Esophagus muscularis mucosa (tissue), 4 donors: ENCODE measurements at regions not wholly inside any gene's neighbourhood (a gene's known extent, or its start where the extent isn't known, plus 50 kb on each side); places are given as distances from the start of the nearest gene placed in this dataset.
"Not testable (repeated sequence)": the region's sequence is repeated elsewhere in the genome, so short reads cannot be mapped to it uniquely, and the experiment has no call there.

Experiments used
- DNase-seq: peaks from one replicate; pipeline ENCODE4 v3.0.0-alpha.2; 2017; ENCODE audit errors: extremely low spot score
- H3K27ac ChIP-seq, 4 donors: fragments of 200-600 bp; sonication (generic); replicated peaks in 1 of 4; 1 replicate in 3 of 4; 2 replicates in 1 of 4; pipeline ENCODE4 v1.5.1; 2016 to 2019; ENCODE audit warnings: mild to moderate bottlenecking in 1 of 4
- H3K27me3 ChIP-seq, 4 donors: fragments of 200-600 bp; sonication (generic); one replicate each; pipeline versions ENCODE4 v1.5.1 to v1.6.0; 2016 to 2019
- H3K36me3 ChIP-seq, 4 donors: fragments of 200-600 bp; sonication (generic); one replicate each; pipeline ENCODE4 v1.5.1; 2016 to 2019
- H3K4me1 ChIP-seq, 4 donors: fragments of 200-600 bp; sonication (generic); one replicate each; pipeline ENCODE4 v1.5.1; 2016 to 2019
- H3K4me3 ChIP-seq, 4 donors: fragments of 200-600 bp; sonication (generic); 1 replicate in 2 of 4; 2 replicates in 2 of 4; pipeline ENCODE4 v1.5.1; 2016 to 2019; ENCODE audit warnings: mild to moderate bottlenecking in 4 of 4, moderate library complexity in 1 of 4
- H3K9me3 ChIP-seq, 4 donors: fragments of 200-600 bp; sonication (generic); 1 replicate in 3 of 4; 2 replicates in 1 of 4; pipeline ENCODE4 v1.5.1; 2016 to 2019
- EP300 ChIP-seq: sonication (generic); formaldehyde crosslinking; IDR thresholded peaks from one replicate; pipeline ENCODE4 v1.6.1; 2017; ENCODE audit warnings: antibody characterized with exemption
- POLR2A ChIP-seq: fragments of 450-650 bp; IDR thresholded peaks from one replicate; pipeline ENCODE4 v1.6.1; 2017; ENCODE audit warnings: antibody characterized with exemption, moderate library complexity, mild to moderate bottlenecking, low read depth
- POLR2AphosphoS5 ChIP-seq, 2 donors: sonication (generic); formaldehyde crosslinking; IDR thresholded peaks; one replicate each; pipeline ENCODE4 v1.6.1; 2017; ENCODE audit warnings: antibody characterized with exemption in 2 of 2
- WGBS: methylation state at CpG from one replicate; pipeline ENCODE4 v1.1.5; 2018; 5-methylcytosine and 5-hydroxymethylcytosine counted together
- intact Hi-C: fragments of 100-400 bp; cut with DNase I; formaldehyde crosslinking; loops from one replicate; pipeline ENCODE4 v1.15.1; 2023
- TF ChIP-seq, protein P1 (sequence below), 3 experiments: fragments of 200-600 bp in 2 of 3; fragments of 450-650 bp in 1 of 3; sonication (generic) in 2 of 3; IDR thresholded peaks; one replicate each; pipeline ENCODE4 v1.5.1; 2017 to 2019; ENCODE audit warnings: antibody characterized with exemption in 3 of 3, mild to moderate bottlenecking in 2 of 3, moderate library complexity in 1 of 3

DNA sequence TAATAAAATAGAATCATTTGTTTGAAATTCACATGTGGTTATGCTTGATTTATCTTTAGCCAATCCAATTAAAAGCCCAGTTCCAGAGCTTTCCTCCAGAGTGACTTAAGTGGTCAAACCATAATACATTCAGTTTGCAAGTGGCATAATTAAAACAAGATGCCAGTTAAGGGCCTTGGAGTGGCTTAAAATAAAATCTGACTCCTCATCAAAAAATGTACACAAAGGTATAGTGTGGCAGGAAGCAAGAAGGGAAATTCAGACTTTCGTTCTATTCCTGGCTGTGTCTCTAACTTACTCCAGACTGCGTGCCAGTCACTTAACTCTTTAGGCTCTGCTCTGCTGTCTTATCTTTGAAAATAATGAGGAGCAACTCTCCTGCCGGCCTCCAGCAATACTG is 215.9 kb upstream of the PRNP start:
- Histone ChIP-seq H3K4me1 (peaks cover 0 to 20% (median 11%) of the 10 kb centered on the region in 4 donors), H3K4me3 (no peak overlapping the region), H3K27me3 (no peaks in the 10 kb centered on the region), H3K36me3 (no peaks in the 10 kb centered on the region), H3K27ac (no peak overlapping the region), H3K9me3 (no peaks in the 10 kb centered on the region)
- TF ChIP-seq POLR2A (no peak), EP300 (no peak), POLR2AphosphoS5 (IDR thresholded peaks at IDR 0.05) (no peak)
- TF ChIP-seq, protein P1, sequence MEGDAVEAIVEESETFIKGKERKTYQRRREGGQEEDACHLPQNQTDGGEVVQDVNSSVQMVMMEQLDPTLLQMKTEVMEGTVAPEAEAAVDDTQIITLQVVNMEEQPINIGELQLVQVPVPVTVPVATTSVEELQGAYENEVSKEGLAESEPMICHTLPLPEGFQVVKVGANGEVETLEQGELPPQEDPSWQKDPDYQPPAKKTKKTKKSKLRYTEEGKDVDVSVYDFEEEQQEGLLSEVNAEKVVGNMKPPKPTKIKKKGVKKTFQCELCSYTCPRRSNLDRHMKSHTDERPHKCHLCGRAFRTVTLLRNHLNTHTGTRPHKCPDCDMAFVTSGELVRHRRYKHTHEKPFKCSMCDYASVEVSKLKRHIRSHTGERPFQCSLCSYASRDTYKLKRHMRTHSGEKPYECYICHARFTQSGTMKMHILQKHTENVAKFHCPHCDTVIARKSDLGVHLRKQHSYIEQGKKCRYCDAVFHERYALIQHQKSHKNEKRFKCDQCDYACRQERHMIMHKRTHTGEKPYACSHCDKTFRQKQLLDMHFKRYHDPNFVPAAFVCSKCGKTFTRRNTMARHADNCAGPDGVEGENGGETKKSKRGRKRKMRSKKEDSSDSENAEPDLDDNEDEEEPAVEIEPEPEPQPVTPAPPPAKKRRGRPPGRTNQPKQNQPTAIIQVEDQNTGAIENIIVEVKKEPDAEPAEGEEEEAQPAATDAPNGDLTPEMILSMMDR (IDR thresholded peaks at IDR 0.05): no peak
- intact Hi-C loops: no loop called here
- no peak for DNase-seq
- 25% methylated on average over 3 of the region's 3 CpGs for WGBS

DNA sequence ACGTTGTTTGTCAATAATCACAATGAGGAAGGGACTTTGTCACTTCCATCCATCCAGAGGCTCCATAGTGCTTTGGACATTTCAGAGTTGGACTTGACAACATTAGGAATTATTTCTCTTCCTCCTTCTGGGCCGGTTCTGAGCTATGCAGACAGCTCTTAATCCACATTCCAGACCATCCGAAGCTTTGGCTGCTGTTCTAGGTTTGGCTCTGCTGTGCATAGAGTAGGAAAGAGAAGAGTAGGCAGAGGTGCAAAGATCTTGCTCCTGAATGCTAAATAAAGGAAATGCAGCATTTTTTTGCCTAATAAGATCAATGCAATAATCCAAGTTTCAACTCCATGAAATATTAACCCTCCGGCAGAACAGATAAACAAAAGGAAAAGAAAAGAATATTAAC is 216.3 kb upstream of the PRNP start:
- TF ChIP-seq POLR2AphosphoS5 (IDR thresholded peaks at IDR 0.05) (no peak), EP300 (no peak), POLR2A (no peak)
- TF ChIP-seq, protein P1 (IDR thresholded peaks at IDR 0.05): no peak
- Histone ChIP-seq H3K27ac (no peak overlapping the region), H3K36me3 (no peaks in the 10 kb centered on the region), H3K9me3 (no peaks in the 10 kb centered on the region), H3K4me3 (no peak overlapping the region), H3K27me3 (no peaks in the 10 kb centered on the region), H3K4me1 (peaks cover 0 to 20% (median 11%) of the 10 kb centered on the region in 4 donors)
- 36% methylated on average over 4 of the region's 4 CpGs for WGBS
- intact Hi-C loops: no loop called here
- no peak for DNase-seq

DNA sequence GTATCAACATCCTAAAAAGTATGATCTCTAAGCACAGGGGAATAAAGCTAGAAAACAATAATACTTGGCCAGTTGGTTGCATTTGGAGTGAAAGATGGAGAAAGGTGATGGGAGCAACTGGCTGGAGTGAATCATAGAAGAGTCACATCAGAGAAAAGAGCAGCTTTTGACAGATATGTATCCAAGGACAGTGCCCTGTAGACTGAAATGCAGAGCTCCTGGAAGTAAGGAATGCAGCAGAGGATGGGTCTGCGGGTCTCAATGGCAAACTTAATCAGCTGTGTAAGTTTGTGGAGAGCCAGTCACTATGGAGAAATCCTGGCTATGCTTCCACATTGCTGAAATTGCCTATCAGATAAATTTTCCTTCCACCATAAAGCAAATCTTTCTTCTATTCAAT is 218.1 kb upstream of the PRNP start:
- intact Hi-C loops: no loop called here
- no peaks in the 10 kb centered on the region for H3K27me3 ChIP-seq
- no peaks in the 10 kb centered on the region for H3K9me3 ChIP-seq
- H3K4me1 ChIP-seq: peaks cover 0 to 20% (median 11%) of the 10 kb centered on the region in 4 donors
- H3K36me3 ChIP-seq: no peaks in the 10 kb centered on the region
- TF ChIP-seq POLR2A: no peak
- TF ChIP-seq, protein P1 (IDR thresholded peaks at IDR 0.05): no peak
- TF ChIP-seq EP300: no peak
- no peak for TF ChIP-seq POLR2AphosphoS5 (IDR thresholded peaks at IDR 0.05)
- H3K4me3 ChIP-seq: no peak overlapping the region
- no peak overlapping the region for H3K27ac ChIP-seq
- DNase-seq: no peak
- WGBS: 79% methylated on average over 1 of the region's 1 CpG

DNA sequence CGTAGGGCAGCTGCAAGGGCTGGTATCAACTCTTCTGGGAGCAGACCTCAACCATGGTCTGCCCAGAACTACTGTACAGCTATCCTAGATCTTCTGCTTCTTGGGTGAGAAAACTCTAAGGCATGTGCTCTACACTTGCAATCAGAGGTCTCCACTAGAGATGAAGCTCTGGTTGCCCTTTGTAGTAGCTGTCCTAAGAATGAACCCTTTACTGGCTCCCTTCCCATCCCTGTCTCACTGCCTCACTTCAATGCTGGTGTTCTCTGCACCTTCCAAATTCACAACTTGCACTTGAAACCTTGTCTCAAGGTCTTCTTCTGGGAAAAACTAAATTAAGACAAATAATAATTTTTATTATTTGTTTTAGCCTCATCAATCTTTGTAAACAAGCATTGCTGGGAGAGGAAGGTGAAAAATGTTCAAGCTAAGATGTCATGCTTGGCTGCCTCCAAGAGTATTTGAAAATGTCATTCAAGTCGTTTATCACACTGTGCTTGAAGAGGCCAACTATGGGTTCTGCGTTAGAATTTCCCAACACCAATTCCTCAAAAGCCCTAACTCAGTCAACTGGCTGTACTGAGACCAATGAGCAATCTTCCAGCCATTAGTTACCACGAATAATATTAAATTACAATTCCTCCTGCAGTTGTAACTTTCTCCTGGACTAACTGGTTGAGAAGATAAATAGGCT is 216.9 kb upstream of the ADRA1D start:
- Histone ChIP-seq H3K36me3 (no peaks in the 10 kb centered on the region), H3K27ac (no peak overlapping the region), H3K4me3 (no peak overlapping the region), H3K4me1 (peaks cover 0 to 19% (median 11%) of the 10 kb centered on the region in 4 donors), H3K27me3 (no peaks in the 10 kb centered on the region), H3K9me3 (no peaks in the 10 kb centered on the region)
- DNase-seq: no peak
- no peak for TF ChIP-seq POLR2AphosphoS5 (IDR thresholded peaks at IDR 0.05)
- no peak for TF ChIP-seq EP300
- TF ChIP-seq POLR2A: no peak
- TF ChIP-seq, protein P1 (IDR thresholded peaks at IDR 0.05): no peak
- intact Hi-C loops: no loop called here
- 58% methylated on average over 4 of the region's 4 CpGs for WGBS

DNA sequence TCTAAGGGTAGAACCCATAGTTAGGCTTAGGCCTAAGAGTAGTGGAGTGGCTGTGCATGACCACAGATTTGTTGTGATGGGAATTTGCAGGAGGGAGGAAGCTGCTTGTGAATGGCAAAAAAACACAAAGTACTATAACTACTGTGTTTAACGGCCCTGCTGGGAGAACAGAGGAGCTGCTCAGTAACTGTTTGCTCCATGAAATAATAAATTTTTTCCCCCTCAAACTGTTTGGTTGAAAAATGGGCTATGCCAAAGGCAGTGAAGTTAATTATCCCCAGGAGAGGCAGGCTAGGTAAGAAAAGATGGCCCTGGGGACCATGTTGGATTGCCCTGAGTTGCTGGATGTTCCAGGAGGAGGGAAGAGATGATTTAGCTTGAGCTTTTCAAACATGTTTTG is 216.1 kb upstream of the ADRA1D start:
- intact Hi-C loops: no loop called here
- no peak for DNase-seq
- no peaks in the 10 kb centered on the region for H3K9me3 ChIP-seq
- no peaks in the 10 kb centered on the region for H3K36me3 ChIP-seq
- no peaks in the 10 kb centered on the region for H3K27me3 ChIP-seq
- no peak overlapping the region for H3K27ac ChIP-seq
- TF ChIP-seq POLR2A (no peak), POLR2AphosphoS5 (IDR thresholded peaks at IDR 0.05) (no peak), EP300 (no peak)
- TF ChIP-seq, protein P1 (IDR thresholded peaks at IDR 0.05): no peak
- H3K4me1 ChIP-seq: peaks cover 0 to 11% (median 7%) of the 10 kb centered on the region in 4 donors
- WGBS: 67% methylated on average over 1 of the region's 1 CpG
- no peak overlapping the region for H3K4me3 ChIP-seq

DNA sequence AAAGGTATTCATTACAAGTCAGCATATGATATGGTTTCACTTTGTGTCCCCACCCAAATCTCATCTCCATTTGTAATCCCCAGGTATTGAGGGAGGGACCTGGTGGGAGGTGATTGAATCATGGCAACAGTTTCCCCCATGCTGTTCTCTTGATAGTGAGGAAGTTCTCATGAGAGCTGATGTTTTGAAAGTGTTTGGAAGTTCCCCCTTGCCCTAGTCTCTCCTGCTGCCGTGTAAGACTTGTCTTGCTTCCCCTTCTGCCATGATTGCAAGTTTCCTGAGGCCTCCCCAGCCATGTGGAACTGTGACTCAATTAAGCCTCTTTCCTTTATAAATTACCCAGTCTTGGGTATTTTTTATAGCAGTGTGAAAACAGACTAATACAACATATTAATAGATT is 213.7 kb upstream of the ADRA1D start:
- H3K4me3 ChIP-seq, H3K9me3 ChIP-seq, DNase-seq, H3K4me1 ChIP-seq, H3K27me3 ChIP-seq, H3K36me3 ChIP-seq, intact Hi-C loops, H3K27ac ChIP-seq: not testable (repeated sequence)
- 43% methylated on average over 1 of the region's 1 CpG for WGBS
